SU-DHL-6 (cell line): ENCODE measurements at regions not wholly inside any gene's neighbourhood (a gene's known extent, or its start where the extent isn't known, plus 50 kb on each side); places are given as distances from the start of the nearest gene placed in this dataset.

Experiments used
- H2AFZ ChIP-seq: fragments of 200-600 bp; sonication (generic); 2 replicates; pipeline ENCODE4 v1.6.1; 2014; ENCODE audit warnings: low read depth, mild to moderate bottlenecking, moderate library complexity, mixed read lengths, antibody characterized with exemption, low read length; ENCODE audit not compliant: severe bottlenecking
- H3F3A ChIP-seq: fragments of 200-600 bp; shearing (Covaris generic); 2 replicates; pipeline ENCODE4 v1.6.0; 2016; ENCODE audit warnings: antibody characterized with exemption, mild to moderate bottlenecking; ENCODE audit not compliant: insufficient read depth
- H3K27ac ChIP-seq: fragments of 200-600 bp; sonication (generic); 2 replicates; pipeline ENCODE4 v1.5.1; 2016; ENCODE audit warnings: low read depth, mild to moderate bottlenecking, low read length, moderate library complexity, mixed read lengths
- H3K27me3 ChIP-seq: fragments of 200-600 bp; sonication (generic), shearing (Covaris generic); 2 replicates; pipeline ENCODE4 v1.6.0; 2014; ENCODE audit warnings: mild to moderate bottlenecking, low read length
- H3K36me3 ChIP-seq: fragments of 200-600 bp; sonication (generic); 2 replicates; pipeline ENCODE4 v1.6.1; 2014; ENCODE audit warnings: mild to moderate bottlenecking, low read length, mixed read lengths
- H3K4me2 ChIP-seq: fragments of 300-600, 200-600 bp; shearing (Covaris generic), sonication (generic); 2 replicates; pipeline ENCODE4 v1.6.0; 2014; ENCODE audit warnings: low read length, low read depth, mild to moderate bottlenecking; ENCODE audit not compliant: poor library complexity, severe bottlenecking
- H3K4me3 ChIP-seq: fragments of 200-600 bp; sonication (generic); 2 replicates; pipeline ENCODE4 v1.5.1; 2014; ENCODE audit warnings: antibody characterized with exemption, low read length, mild to moderate bottlenecking, mixed read lengths; ENCODE audit not compliant: insufficient read depth, poor library complexity, severe bottlenecking
- H3K79me2 ChIP-seq: fragments of 200-600 bp; sonication (generic); 2 replicates; pipeline ENCODE4 v1.6.1; 2014; ENCODE audit warnings: mild to moderate bottlenecking, low read length, moderate library complexity; ENCODE audit not compliant: insufficient read depth
- H3K9ac ChIP-seq: fragments of 200-600 bp; sonication (generic); 2 replicates; pipeline ENCODE4 v1.7.0; 2014; ENCODE audit warnings: mild to moderate bottlenecking, low read length
- H3K9me2 ChIP-seq: fragments of 200-600 bp; sonication (generic); replicated peaks from 2 replicates; pipeline ENCODE4 v1.6.1; 2014; ENCODE audit warnings: low read length; ENCODE audit not compliant: insufficient read depth
- H3K9me3 ChIP-seq: fragments of 200-600 bp; sonication (generic); 2 replicates; pipeline ENCODE4 v1.6.1; 2014; ENCODE audit warnings: low read length, mixed read lengths; ENCODE audit not compliant: insufficient read depth
- H4K20me1 ChIP-seq: fragments of 200-600 bp; sonication (generic); 2 replicates; pipeline ENCODE4 v1.6.1; 2014; ENCODE audit warnings: low read depth, mild to moderate bottlenecking, antibody characterized with exemption, low read length, moderate library complexity, mixed read lengths
- EZH2phosphoT487 ChIP-seq: fragments of 200-600 bp; sonication (generic), shearing (Covaris generic); conservative IDR thresholded peaks from 2 replicates; pipeline ENCODE4 v1.6.1; 2018; ENCODE audit warnings: mild to moderate bottlenecking, antibody characterized with exemption, low read length, moderate library complexity, mixed read lengths
- TF ChIP-seq, protein P1 (sequence below): fragments of 200-600 bp; sonication (generic); IDR thresholded peaks from one replicate; pipeline ENCODE4 v1.5.1; 2017; ENCODE audit warnings: antibody characterized with exemption, mild to moderate bottlenecking, low read length, moderate library complexity; ENCODE audit not compliant: insufficient read depth, poor library complexity, severe bottlenecking

- H3K4me3 ChIP-seq = no peak overlapping the region
- no peaks in the 10 kb centered on the region for H3F3A ChIP-seq
- H2AFZ ChIP-seq = no peak overlapping the region
- H3K9me3 ChIP-seq = peaks cover 22% of the 10 kb centered on the region; the same call in 1 of the 2 replicates
- no peak overlapping the region for H3K9ac ChIP-seq
- H3K27me3 ChIP-seq = no peaks in the 10 kb centered on the region
- H3K9me2 ChIP-seq = no peaks in the 10 kb centered on the region
- no peak overlapping the region for H3K4me2 ChIP-seq
- no peak overlapping the region for H3K27ac ChIP-seq
- no peaks in the 10 kb centered on the region for H4K20me1 ChIP-seq
- TF ChIP-seq, protein P1, sequence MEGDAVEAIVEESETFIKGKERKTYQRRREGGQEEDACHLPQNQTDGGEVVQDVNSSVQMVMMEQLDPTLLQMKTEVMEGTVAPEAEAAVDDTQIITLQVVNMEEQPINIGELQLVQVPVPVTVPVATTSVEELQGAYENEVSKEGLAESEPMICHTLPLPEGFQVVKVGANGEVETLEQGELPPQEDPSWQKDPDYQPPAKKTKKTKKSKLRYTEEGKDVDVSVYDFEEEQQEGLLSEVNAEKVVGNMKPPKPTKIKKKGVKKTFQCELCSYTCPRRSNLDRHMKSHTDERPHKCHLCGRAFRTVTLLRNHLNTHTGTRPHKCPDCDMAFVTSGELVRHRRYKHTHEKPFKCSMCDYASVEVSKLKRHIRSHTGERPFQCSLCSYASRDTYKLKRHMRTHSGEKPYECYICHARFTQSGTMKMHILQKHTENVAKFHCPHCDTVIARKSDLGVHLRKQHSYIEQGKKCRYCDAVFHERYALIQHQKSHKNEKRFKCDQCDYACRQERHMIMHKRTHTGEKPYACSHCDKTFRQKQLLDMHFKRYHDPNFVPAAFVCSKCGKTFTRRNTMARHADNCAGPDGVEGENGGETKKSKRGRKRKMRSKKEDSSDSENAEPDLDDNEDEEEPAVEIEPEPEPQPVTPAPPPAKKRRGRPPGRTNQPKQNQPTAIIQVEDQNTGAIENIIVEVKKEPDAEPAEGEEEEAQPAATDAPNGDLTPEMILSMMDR = no peak
- TF ChIP-seq EZH2phosphoT487 = no peak
- no peaks in the 10 kb centered on the region for H3K79me2 ChIP-seq
- H3K36me3 ChIP-seq = no peaks in the 10 kb centered on the region
These were observed 518.7 kb upstream of the SUCLG2 start for GRCh38 chr3:68173012-68173634.

DNA sequence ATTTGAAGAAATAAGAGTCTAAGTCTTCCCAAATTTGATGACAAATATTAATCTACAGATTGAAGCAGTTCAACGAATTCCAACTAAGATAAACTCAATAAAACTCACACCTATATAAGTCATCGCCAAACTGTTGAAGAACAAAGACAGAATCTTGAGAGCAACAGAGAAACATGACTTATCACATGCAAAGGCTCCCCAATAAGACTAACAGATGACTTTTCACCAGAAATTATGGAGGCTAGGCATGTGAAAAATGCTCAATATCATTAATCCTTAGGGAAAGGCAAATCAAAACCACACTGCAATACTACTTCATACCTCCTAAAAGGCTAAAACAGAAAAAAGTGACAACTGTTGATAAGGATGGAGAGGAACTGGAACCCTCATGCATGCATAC is 517.6 kb upstream of the SUCLG2 start:
- no peaks in the 10 kb centered on the region for H3K79me2 ChIP-seq
- peaks cover 22% of the 10 kb centered on the region; the same call in 1 of the 2 replicates for H3K9me3 ChIP-seq
- no peak overlapping the region for H3K4me3 ChIP-seq
- TF ChIP-seq EZH2phosphoT487 = no peak
- TF ChIP-seq, protein P1 = no peak
- no peak overlapping the region for H3K4me2 ChIP-seq
- no peaks in the 10 kb centered on the region for H3F3A ChIP-seq
- H3K9ac ChIP-seq = no peak overlapping the region
- H4K20me1 ChIP-seq = no peaks in the 10 kb centered on the region
- no peaks in the 10 kb centered on the region for H3K27me3 ChIP-seq
- no peak overlapping the region for H2AFZ ChIP-seq
- H3K9me2 ChIP-seq = no peaks in the 10 kb centered on the region
- no peak overlapping the region for H3K27ac ChIP-seq
- no peaks in the 10 kb centered on the region for H3K36me3 ChIP-seq

DNA sequence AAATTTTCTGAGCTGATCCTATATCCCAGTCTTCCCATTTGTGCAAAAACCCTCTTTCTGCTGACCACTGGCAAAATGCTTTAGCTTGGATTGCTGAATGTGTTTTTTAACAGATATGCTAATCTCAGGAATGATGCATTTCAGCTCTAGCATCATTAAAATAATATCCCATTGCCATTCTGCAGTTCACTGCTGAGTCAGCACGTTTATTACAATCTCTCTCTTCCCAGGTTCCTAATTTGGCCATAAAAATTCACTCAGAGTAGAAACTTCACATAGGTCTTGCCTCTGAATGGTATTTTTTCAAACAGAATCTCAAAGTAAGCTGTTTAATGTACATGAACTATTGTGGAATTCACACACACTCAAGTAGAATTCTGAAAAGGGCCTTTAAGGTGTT is 509.6 kb upstream of the SUCLG2 start:
- Histone ChIP-seq H3F3A (no peaks in the 10 kb centered on the region), H3K9me2 (no peaks in the 10 kb centered on the region), H4K20me1 (no peaks in the 10 kb centered on the region), H3K4me2 (no peak overlapping the region), H3K4me3 (no peak overlapping the region), H3K9ac (no peak overlapping the region), H3K9me3 (no peaks in the 10 kb centered on the region), H3K36me3 (no peaks in the 10 kb centered on the region), H3K27ac (no peak overlapping the region), H2AFZ (no peak overlapping the region), H3K27me3 (no peaks in the 10 kb centered on the region), H3K79me2 (no peaks in the 10 kb centered on the region)
- TF ChIP-seq, protein P1 = no peak
- no peak for TF ChIP-seq EZH2phosphoT487

DNA sequence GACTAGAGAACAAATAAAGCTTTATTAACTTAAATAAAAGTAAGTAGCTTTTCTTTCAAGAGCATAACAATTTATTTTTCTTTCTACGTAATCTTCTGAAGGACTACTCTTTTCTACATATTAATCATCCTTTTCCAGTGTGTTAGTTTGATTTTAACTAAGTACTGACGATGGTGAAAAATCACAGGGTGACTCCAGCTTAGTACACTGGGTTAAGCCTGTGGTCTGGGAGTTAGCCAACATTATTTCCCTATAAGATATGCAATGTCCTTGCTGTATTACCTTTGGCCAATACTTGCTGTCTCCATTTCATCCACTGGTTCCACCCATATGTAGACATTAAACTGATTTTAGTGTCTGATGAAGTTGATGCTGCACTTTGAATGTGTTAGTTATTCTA is 508.6 kb upstream of the SUCLG2 start:
- Histone ChIP-seq H3K36me3 (no peaks in the 10 kb centered on the region), H3K79me2 (no peaks in the 10 kb centered on the region), H2AFZ (no peak overlapping the region), H3F3A (no peaks in the 10 kb centered on the region), H3K4me3 (no peak overlapping the region), H3K9me2 (no peaks in the 10 kb centered on the region), H3K27ac (no peak overlapping the region), H4K20me1 (no peaks in the 10 kb centered on the region), H3K4me2 (no peak overlapping the region), H3K9ac (no peak overlapping the region), H3K27me3 (no peaks in the 10 kb centered on the region), H3K9me3 (no peaks in the 10 kb centered on the region)
- TF ChIP-seq EZH2phosphoT487 = no peak
- TF ChIP-seq, protein P1 = no peak
